Activated T-cell treated with anti-CD3 and anti-CD28 coated beads, Interleukin-2, amount 50 U/mL, for 48 hours (primary cell): ENCODE measurements at regions not wholly inside any gene's neighbourhood (a gene's known extent, or its start where the extent isn't known, plus 50 kb on each side); places are given as distances from the start of the nearest gene placed in this dataset.
"Not testable (repeated sequence)": the region's sequence is repeated elsewhere in the genome, so short reads cannot be mapped to it uniquely, and the experiment has no call there.

Experiments
- DNase-seq, 2 experiments: peaks; one replicate each; pipeline ENCODE4 v3.0.0-alpha.2; 2020

DNA sequence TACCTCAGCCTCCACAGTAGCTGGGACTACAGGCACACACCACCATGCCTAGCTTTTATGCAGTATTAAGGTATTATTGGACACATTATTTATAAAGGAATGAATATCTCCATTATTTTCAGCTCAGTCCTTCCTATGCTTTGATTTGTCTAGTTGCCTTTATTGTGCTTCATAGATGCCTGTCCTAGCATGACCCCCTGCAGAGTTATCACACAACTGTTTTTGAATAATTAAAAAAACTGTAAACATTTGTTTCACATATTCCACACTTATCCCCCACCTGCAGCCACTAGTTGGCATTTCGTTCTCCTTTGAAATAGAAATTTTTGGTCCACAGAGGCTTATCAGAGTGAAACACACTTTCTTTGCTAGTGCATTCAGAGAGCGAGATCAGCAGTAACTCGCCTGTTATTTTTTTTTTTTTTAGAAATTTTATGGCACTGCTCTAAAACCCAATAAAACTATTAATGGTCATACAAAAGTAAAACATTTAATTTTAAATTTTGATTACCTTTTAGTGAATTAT is 151.8 kb upstream of the RASA1 start:
- no peak for DNase-seq

- no peak for DNase-seq
These were observed 150.7 kb upstream of the RASA1 start for GRCh38 chr5:87116825-87117512.

- DNase-seq: no peak
These were observed 148.1 kb upstream of the RASA1 start for GRCh38 chr5:87119588-87119987.

GRCh38 chr5:87120518-87121303 is 147.0 kb upstream of the RASA1 start:
- peak in 1 of 2 experiments; percentile 27 for DNase-seq

GRCh38 chr5:87121304-87122150 is 146.2 kb upstream of the RASA1 start:
- no peak for DNase-seq

DNA sequence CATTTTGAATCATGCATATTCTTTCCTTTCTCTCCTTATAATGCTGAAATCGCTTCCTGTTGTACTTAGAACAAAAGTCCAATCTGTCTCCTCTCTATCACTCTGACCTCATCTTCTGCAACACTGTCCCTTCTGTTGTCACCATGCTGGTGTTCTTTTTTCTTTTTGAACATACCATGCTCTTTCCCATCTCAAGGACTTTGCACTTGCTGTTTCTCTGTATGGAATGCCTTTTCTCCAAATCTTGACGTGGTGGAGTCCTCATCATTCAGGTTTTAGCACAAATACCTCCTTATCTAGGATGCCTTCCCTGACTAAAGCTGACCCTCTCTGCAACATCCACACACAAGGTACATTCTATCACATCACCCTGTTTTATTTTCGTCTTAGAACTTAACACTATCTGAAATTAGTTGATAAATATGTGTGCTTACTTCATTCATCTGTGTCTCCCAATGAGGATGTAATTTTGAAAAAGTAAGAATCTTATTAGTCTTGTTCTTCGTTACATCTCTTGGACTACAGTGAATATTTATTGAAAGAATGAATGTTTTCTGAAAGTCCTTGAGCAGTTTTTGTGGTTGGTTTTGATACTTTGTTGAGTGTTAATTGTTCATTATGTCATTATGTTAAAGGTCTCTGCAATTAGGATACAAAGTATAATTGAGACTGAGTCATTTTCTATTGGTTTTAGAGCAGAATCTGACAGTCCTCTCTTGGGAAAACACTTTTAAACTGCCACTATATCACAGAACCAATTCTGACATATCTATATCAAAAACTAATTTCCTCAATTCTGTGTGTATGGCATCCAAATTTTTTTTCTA is 145.3 kb upstream of the RASA1 start:
- no peak for DNase-seq

DNA sequence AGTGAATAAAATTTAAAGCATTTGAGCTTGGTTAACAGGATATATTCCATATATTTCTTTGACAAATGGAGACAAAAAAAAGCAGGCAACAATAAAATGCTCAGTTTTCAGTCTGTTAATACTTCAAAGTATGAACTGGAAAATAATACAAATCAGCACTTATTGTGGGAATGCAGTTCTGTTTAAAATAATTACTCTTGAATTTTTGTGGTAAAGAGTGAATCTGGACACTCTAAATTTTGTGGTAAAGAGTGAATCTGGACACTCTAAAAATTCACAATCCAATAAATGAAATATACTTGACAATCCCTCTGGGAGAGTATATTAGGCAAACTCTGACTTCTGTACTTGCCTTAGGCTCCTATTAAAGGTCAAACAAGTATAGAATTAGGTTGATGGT is 141.9 kb upstream of the RASA1 start:
- DNase-seq: no peak

DNA sequence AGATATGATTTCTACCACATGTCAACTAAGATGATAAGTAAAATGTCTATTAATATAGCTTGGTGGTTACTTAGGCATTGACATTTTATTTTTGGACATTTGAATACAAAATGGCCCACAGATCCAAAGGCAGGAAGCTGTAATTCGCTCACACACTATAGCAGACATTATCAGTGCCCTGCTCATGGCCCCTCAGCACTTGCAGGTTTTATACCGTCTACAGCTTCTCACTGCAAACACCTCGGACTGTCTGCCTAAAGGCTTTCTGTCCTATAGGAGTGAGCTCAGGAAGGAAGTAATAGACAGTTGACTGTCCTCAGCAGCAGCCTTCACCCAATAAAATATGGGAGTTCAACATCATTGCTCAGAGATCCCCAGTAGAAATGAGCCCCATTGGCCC is 140.8 kb upstream of the RASA1 start:
- DNase-seq: no peak

DNA sequence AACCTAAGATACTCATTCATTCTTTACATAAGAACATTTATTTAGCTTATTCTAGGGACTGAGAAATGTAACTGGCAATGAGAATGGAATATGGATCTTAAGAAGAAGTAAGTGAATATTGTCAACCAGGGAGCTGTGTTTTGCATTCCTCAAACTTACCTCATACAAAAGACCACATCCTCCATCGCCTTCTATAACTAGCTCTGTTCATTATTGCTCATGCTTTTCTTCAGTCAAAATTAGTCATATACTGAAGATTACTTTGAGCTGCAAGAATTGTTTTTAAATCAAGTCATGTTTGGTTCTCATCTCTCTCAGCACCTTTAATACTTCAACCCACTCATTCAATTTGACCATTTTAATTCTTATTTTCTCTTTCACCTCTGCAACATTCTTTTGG is 140.3 kb upstream of the RASA1 start:
- no peak for DNase-seq

- no peak for DNase-seq
These were observed 139.6 kb upstream of the RASA1 start for GRCh38 chr5:87127956-87128687.

DNA sequence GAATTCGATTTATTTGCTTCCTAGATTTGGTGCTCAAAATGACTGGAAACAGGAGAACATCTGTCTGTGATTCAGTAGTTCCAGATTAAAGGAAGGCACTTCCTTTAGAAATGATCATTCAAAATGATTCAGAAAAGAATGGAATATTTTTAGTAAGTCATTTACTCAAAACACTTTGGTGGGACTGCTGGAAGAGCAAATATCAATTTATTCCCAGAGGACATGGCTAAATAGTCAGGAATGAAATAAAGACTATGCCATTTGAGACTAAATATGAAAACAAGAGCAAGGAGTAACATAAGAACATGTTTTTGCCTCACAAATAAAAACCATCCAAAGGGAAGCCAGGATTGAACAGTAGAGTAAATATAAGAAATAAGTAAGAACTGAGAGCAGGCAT is 138.6 kb upstream of the RASA1 start:
- DNase-seq: no peak

- no peak for DNase-seq
These were observed 135.0 kb upstream of the RASA1 start for GRCh38 chr5:87132696-87133095.

DNA sequence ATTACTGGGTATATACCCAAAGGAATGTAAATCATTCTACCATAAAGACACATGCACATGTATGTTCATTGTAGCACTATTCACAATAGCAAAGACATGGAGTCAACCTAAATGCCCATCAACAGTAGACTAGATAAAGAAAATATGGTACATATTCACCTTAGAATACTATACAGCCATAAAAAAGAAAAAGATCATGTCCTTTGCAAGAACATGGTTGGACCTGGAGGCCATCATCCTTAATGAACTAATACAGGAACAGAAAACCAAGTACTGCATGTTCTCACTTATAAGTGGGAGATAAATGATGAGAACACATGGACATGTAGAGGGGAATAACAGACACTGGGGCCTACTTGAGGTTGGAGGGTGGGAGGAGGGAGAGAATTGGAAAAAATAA is 133.2 kb upstream of the RASA1 start:
- DNase-seq: not testable (repeated sequence)

DNA sequence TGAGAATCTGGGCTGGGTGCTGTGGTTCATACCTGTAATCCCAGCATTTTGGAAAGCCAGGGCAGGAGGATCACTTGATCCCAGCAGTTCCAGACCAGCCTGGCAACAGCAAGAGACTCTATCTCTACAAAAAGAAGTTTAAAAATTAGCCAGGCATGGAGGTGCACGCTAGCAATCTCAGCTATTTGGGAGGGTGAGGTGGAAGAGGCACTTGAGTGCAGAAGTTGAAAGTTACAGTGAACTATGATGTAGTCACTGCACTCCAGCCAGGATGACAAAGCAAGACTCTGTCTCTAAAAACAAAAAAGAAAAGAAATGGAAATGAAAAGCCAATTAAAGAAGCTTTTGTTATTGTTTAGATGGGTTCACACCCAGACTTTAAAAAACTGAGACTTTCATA is 131.6 kb upstream of the RASA1 start:
- DNase-seq: no peak

GRCh38 chr5:87136733-87137132 is 130.9 kb upstream of the RASA1 start:
- DNase-seq: no peak

DNA sequence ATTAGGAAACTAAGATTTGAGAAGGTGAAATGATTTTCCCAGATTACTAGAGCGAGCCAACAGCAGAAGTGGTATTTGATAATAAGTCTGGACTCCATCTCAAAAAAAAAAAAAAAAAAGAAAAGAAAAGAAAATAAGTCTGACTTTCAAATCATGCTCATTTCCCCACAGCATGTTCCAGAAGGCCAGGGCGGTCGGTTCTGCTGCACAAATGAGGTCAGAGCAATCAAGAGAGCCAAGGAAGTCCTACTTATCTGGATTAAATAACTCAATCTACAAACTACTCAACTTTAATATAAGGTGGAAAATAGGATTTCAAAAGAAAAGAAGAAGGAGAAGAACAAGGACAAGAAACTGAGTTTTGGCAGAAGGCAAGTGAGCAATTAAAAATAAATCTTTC is 130.4 kb upstream of the RASA1 start:
- no peak for DNase-seq

DNA sequence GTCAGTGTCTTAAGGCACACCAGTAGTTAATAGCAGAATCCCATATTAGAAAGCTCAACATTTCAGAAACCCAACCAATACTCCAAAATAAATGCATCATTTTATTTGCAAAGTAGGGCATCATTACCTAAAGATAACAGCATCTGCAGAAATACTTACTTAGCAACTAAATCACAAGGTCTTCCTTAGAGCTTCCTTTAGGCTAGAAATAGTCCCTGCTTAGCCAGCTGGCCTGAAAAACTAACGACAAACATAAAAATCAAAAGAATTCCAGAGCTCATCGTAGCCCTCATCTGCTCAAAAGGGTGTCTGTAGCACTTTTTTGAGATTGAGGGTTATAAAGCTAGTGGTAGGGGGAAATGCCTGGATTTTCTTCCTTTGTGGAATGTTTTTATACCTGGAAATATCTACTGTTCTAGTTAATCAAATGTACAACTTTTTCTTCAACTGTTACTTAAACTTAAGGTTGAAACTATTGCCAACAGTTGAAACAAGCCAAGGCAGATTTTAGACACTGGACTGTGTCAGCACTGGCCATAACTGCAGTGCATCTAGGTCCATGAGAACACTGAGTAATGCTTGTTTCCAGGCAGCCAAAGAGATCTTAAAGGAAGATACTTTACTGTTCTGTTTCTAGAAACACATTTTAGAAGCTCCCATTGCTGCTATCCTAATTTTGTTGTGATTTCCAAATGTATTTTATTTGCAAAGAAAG is 129.4 kb upstream of the RASA1 start:
- no peak for DNase-seq

DNA sequence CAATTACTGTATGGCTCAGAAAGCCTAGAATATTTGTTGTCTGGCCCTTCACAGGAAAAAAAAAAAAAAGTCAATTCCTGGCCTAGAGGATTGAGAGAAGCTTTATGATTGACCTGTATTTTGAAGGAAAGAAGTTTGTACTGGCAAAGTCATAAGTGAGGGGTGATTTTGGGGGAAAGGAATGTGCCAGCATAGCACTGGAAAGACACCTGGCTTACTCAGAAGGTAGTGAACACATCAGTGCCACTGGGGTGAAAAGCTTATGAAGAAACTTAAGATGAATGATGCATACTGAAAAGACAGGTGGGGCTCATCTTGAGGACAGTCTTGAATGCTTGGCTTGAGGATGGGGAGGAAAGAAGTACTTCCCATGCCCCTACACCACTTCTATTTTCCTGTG is 127.9 kb upstream of the RASA1 start:
- DNase-seq: no peak

DNA sequence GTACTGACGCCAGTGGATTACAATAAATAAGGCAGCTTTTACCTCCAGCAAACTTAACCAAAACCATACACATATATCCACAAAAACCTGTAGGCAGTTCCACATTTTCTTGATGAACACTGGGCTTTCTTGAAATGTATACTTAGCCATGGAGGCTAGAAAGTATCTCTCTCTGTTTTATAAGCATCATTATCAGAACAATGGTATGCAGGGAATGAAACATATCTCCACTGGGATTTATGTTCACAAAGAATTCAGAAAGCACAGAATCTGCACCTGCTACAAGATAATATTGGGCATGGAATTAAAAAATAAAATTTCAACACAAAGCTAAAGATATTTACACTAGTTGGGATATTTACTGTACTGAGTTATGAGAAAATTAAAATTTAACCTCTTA is 126.1 kb upstream of the RASA1 start:
- DNase-seq: no peak

DNA sequence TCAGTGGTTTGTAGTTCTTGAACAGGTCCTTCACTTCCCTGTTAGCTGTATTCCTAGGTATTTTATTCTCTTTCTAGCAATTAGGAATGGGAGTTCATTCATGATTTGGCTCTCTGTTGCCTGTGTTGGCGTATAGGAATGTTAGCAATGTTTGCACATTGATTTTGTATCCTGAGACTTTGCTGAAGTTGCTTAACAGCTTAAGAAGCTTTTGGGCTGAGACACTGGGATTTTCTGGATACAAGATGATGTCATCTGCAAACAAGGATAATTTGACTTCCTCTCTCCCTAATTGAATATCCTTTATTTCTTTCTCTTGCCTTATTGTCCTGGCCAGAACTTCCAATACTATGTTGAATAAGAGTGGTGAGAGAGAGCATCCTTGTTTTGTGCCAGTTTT is 121.8 kb upstream of the RASA1 start:
- not testable (repeated sequence) for DNase-seq

GRCh38 chr5:87147441-87147840 is 120.2 kb upstream of the RASA1 start:
- DNase-seq: no peak
